Gastrocnemius medialis (tissue), 4 donors: ENCODE measurements at regions not wholly inside any gene's neighbourhood (a gene's known extent, or its start where the extent isn't known, plus 50 kb on each side); places are given as distances from the start of the nearest gene placed in this dataset.

Experiments used
- CTCF ChIP-seq, 5 experiments: fragments of 450-650 bp in 3 of 5; fragments of 200-600 bp in 2 of 5; sonication (generic) in 2 of 5; IDR thresholded peaks in 4 of 5; conservative IDR thresholded peaks in 1 of 5; 1 replicate in 4 of 5; 2 replicates in 1 of 5; pipeline ENCODE4 v1.5.1; 2016 to 2019; ENCODE audit warnings: antibody characterized with exemption in 5 of 5, mild to moderate bottlenecking in 3 of 5, moderate library complexity in 3 of 5
- POLR2A ChIP-seq, 2 donors: fragments of 450-650 bp; IDR thresholded peaks; one replicate each; pipeline ENCODE4 v1.6.1; 2017; ENCODE audit warnings: antibody characterized with exemption in 2 of 2, mild to moderate bottlenecking in 2 of 2, moderate library complexity in 2 of 2

GRCh38 chr21:15343066-15343465 lies 278.3 kb upstream of the NRIP1 start:
- TF ChIP-seq POLR2A (IDR thresholded peaks at IDR 0.05) (no peak), CTCF (IDR thresholded peaks at IDR 0.05 in 4 of 5, conservative IDR thresholded peaks at IDR 0.05 in 1 of 5) (no peak)
